ENCODE measurements at regions not wholly inside any gene's neighbourhood (a gene's known extent, or its start where the extent isn't known, plus 50 kb on each side); places are given as distances from the start of the nearest gene placed in this dataset.
A peak's percentile ranks its signal among the peaks of the same experiment; 100 is the strongest.

- ATAC-seq, result no peak
- TF ChIP-seq ARNTL (CRISPR knock-in tag; IDR thresholded peaks at IDR 0.05; ENCODE audit: borderline replicate concordance, low read depth) (no peak), ISL1 (CRISPR knock-in tag; IDR thresholded peaks at IDR 0.05) (no peak), ZC3H10 (CRISPR knock-in tag; IDR thresholded peaks at IDR 0.05) (no peak), ZNF70 (CRISPR knock-in tag; IDR thresholded peaks at IDR 0.05) (no peak), CSDC2 (CRISPR knock-in tag; IDR thresholded peaks at IDR 0.05) (no peak), TOX (CRISPR knock-in tag; IDR thresholded peaks at IDR 0.05; ENCODE audit: borderline replicate concordance) (no peak), ZNF565 (CRISPR knock-in tag; conservative IDR thresholded peaks at IDR 0.05; ENCODE audit: low read depth) (no peak), ZFP30 (CRISPR knock-in tag; IDR thresholded peaks at IDR 0.05) (no peak), PPARA (CRISPR knock-in tag; IDR thresholded peaks at IDR 0.05; ENCODE audit: borderline replicate concordance) (no peak), TCF4 (CRISPR knock-in tag; IDR thresholded peaks at IDR 0.05; ENCODE audit: borderline replicate concordance) (no peak), ESRRG (CRISPR knock-in tag; IDR thresholded peaks at IDR 0.05) (no peak), POU6F1 (CRISPR knock-in tag; IDR thresholded peaks at IDR 0.05; ENCODE audit: borderline replicate concordance, low read depth) (no peak), BACH2 (CRISPR knock-in tag; IDR thresholded peaks at IDR 0.05; ENCODE audit: borderline replicate concordance) (no peak), CSRNP3 (CRISPR knock-in tag; IDR thresholded peaks at IDR 0.05) (no peak), ZFP3 (CRISPR knock-in tag; IDR thresholded peaks at IDR 0.05) (no peak), SNAI2 (CRISPR knock-in tag; IDR thresholded peaks at IDR 0.05) (no peak)
- TF ChIP-seq, protein P1, sequence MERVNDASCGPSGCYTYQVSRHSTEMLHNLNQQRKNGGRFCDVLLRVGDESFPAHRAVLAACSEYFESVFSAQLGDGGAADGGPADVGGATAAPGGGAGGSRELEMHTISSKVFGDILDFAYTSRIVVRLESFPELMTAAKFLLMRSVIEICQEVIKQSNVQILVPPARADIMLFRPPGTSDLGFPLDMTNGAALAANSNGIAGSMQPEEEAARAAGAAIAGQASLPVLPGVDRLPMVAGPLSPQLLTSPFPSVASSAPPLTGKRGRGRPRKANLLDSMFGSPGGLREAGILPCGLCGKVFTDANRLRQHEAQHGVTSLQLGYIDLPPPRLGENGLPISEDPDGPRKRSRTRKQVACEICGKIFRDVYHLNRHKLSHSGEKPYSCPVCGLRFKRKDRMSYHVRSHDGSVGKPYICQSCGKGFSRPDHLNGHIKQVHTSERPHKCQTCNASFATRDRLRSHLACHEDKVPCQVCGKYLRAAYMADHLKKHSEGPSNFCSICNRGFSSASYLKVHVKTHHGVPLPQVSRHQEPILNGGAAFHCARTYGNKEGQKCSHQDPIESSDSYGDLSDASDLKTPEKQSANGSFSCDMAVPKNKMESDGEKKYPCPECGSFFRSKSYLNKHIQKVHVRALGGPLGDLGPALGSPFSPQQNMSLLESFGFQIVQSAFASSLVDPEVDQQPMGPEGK (CRISPR knock-in tag; IDR thresholded peaks at IDR 0.05; ENCODE audit: borderline replicate concordance), result no peak
Measured at GRCh38 chr21:39116761-39117439, 66.4 kb downstream of the PSMG1 start.

GRCh38 chr21:39115576-39116235 is 67.5 kb downstream of the PSMG1 start:
- peak; percentile 59 for ATAC-seq
- TF ChIP-seq ZFP30 (CRISPR knock-in tag; IDR thresholded peaks at IDR 0.05) (no peak), CSDC2 (CRISPR knock-in tag; IDR thresholded peaks at IDR 0.05) (no peak), ZNF565 (CRISPR knock-in tag; conservative IDR thresholded peaks at IDR 0.05; ENCODE audit: low read depth) (no peak), TCF4 (CRISPR knock-in tag; IDR thresholded peaks at IDR 0.05; ENCODE audit: borderline replicate concordance) (no peak), ZNF70 (CRISPR knock-in tag; IDR thresholded peaks at IDR 0.05) (no peak), OSR1 (CRISPR knock-in tag; IDR thresholded peaks at IDR 0.05) (no peak), SNAI2 (CRISPR knock-in tag; IDR thresholded peaks at IDR 0.05) (no peak), ESRRG (CRISPR knock-in tag; IDR thresholded peaks at IDR 0.05) (no peak), CSRNP3 (CRISPR knock-in tag; IDR thresholded peaks at IDR 0.05) (no peak), ARNTL (CRISPR knock-in tag; IDR thresholded peaks at IDR 0.05; ENCODE audit: borderline replicate concordance, low read depth) (no peak), ZFP3 (CRISPR knock-in tag; IDR thresholded peaks at IDR 0.05) (no peak), RARB (CRISPR knock-in tag; IDR thresholded peaks at IDR 0.05) (no peak), TSHZ2 (CRISPR knock-in tag; IDR thresholded peaks at IDR 0.05) (no peak), CREB5 (CRISPR knock-in tag; IDR thresholded peaks at IDR 0.05; ENCODE audit: low read depth) (no peak), GLIS3 (CRISPR knock-in tag; IDR thresholded peaks at IDR 0.05) (no peak), POU6F1 (CRISPR knock-in tag; IDR thresholded peaks at IDR 0.05; ENCODE audit: borderline replicate concordance, low read depth) (no peak), BACH2 (CRISPR knock-in tag; IDR thresholded peaks at IDR 0.05; ENCODE audit: borderline replicate concordance) (no peak), TOX (CRISPR knock-in tag; IDR thresholded peaks at IDR 0.05; ENCODE audit: borderline replicate concordance) (no peak)
- TF ChIP-seq, protein P1 (CRISPR knock-in tag; IDR thresholded peaks at IDR 0.05; ENCODE audit: borderline replicate concordance), result no peak
